H1 (cell line): ENCODE measurements at regions not wholly inside any gene's neighbourhood (a gene's known extent, or its start where the extent isn't known, plus 50 kb on each side); places are given as distances from the start of the nearest gene placed in this dataset.

Experiments used
- CEBPB ChIP-seq: IDR thresholded peaks from 2 replicates; pipeline ENCODE4 v1.6.1; 2012; ENCODE audit warnings: low read depth, low read length
- CTCF ChIP-seq, 3 experiments: IDR thresholded peaks; 1 replicate in 2 of 3; 2 replicates in 1 of 3; pipeline versions ENCODE4 v1.5.1 to v1.6.1; 2011; ENCODE audit warnings: low read length in 3 of 3, mild to moderate bottlenecking in 3 of 3, inconsistent platforms in 2 of 3, low read depth in 1 of 3, moderate library complexity in 1 of 3; ENCODE audit not compliant: insufficient read depth in 1 of 3; ENCODE audit errors: control extremely low read depth in 1 of 3
- EP300 ChIP-seq, 2 experiments: IDR thresholded peaks; 1 replicate in 1 of 2; 2 replicates in 1 of 2; pipeline ENCODE4 v1.6.1; 2011 to 2012; ENCODE audit warnings: low read depth in 2 of 2, low read length in 2 of 2, mild to moderate bottlenecking in 2 of 2, borderline replicate concordance in 1 of 2, inconsistent platforms in 1 of 2, moderate library complexity in 1 of 2
- FOSL1 ChIP-seq: IDR thresholded peaks from 2 replicates; pipeline ENCODE4 v1.6.1; 2011; ENCODE audit warnings: mild to moderate bottlenecking, low read depth, low read length, moderate library complexity; ENCODE audit not compliant: insufficient read depth
- POLR2A ChIP-seq, 2 experiments: IDR thresholded peaks; 1 replicate in 1 of 2; 2 replicates in 1 of 2; pipeline ENCODE4 v1.6.1; 2011; ENCODE audit warnings: low read depth in 2 of 2, low read length in 2 of 2, mild to moderate bottlenecking in 2 of 2; ENCODE audit errors: control extremely low read depth in 1 of 2
- POLR2AphosphoS5 ChIP-seq: IDR thresholded peaks from 2 replicates; pipeline ENCODE4 v1.6.1; 2011; ENCODE audit warnings: low read depth, low read length
- RAD21 ChIP-seq, 2 experiments: IDR thresholded peaks in 1 of 2; conservative IDR thresholded peaks in 1 of 2; 2 replicates each; pipeline ENCODE4 v1.6.1; 2011; ENCODE audit warnings: low read depth in 2 of 2, low read length in 2 of 2, improper control_type of control experiment in 1 of 2, inconsistent platforms in 1 of 2, mild to moderate bottlenecking in 1 of 2, moderate library complexity in 1 of 2
- SP1 ChIP-seq: IDR thresholded peaks from 2 replicates; pipeline ENCODE4 v1.6.1; 2011; ENCODE audit warnings: low read depth, low read length
- SP2 ChIP-seq: IDR thresholded peaks from 2 replicates; pipeline ENCODE4 v1.6.1; 2012; ENCODE audit warnings: mild to moderate bottlenecking, low read length, inconsistent platforms
- TAF1 ChIP-seq: IDR thresholded peaks from 2 replicates; pipeline ENCODE4 v1.6.1; 2011; ENCODE audit warnings: mild to moderate bottlenecking, low read depth, low read length
- YY1 ChIP-seq: IDR thresholded peaks from 2 replicates; pipeline ENCODE4 v1.6.1; 2011; ENCODE audit warnings: low read depth, mild to moderate bottlenecking, low read length
- TF ChIP-seq, protein P1 (sequence below): IDR thresholded peaks from 2 replicates; pipeline ENCODE4 v1.6.1; 2012; ENCODE audit warnings: inconsistent platforms

DNA sequence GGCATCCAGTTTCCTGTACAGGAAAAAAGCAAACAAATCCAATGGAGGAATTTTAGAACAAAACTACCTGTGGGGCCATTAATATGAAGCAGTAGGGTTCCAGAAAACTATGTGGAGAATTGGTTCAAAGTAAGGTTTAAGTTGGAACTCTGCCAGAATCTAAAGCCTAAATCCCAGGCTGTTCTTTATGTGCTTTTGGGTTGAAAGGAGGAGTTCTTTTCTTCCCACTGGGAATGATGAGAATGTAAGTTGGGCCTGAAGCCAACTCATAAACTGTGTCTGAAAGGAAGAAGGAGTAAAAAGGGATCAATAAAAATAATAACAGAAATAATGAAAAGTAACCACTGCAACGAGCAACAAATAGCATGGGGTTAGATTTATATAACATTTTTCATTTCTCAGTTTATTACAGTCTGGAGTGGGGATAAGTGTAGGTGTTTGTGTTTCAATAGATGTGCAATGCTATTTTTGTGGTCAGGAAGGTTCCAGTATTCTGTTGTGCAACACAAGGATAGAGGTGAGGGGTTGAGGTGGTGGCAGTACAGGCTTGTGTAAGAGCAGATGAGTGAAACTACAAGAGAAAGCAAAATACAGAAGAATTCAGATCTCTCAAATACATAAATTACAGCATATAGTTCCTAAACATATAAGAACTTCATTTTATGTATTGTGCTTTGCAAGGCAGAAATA lies 373.6 kb downstream of the EMP1 start:
- TF ChIP-seq SP2 = no peak
- no peak for TF ChIP-seq CEBPB
- TF ChIP-seq TAF1 = no peak
- no peak for TF ChIP-seq CTCF (IDR thresholded peaks at IDR 0.05; ENCODE audit: control extremely low read depth in 1 of 3, insufficient read depth in 1 of 3, low read depth in 1 of 3, low read length in 3 of 3)
- TF ChIP-seq SP1 = no peak
- no peak for TF ChIP-seq FOSL1
- no peak for TF ChIP-seq EP300 (IDR thresholded peaks at IDR 0.05; ENCODE audit: borderline replicate concordance in 1 of 2, low read depth in 2 of 2, low read length in 2 of 2)
- no peak for TF ChIP-seq YY1
- TF ChIP-seq POLR2A (IDR thresholded peaks at IDR 0.05; ENCODE audit: control extremely low read depth in 1 of 2, low read depth in 2 of 2, low read length in 2 of 2) = no peak
- no peak for TF ChIP-seq POLR2AphosphoS5
- TF ChIP-seq RAD21 (IDR thresholded peaks at IDR 0.05 in 1 of 2, conservative IDR thresholded peaks at IDR 0.05 in 1 of 2; ENCODE audit: low read depth in 2 of 2, low read length in 2 of 2) = no peak
- TF ChIP-seq, protein P1, sequence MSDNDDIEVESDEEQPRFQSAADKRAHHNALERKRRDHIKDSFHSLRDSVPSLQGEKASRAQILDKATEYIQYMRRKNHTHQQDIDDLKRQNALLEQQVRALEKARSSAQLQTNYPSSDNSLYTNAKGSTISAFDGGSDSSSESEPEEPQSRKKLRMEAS = no peak
